DMS153 treated with DMSO at 0.1 percent for 48 hours (cell line): ENCODE measurements at regions not wholly inside any gene's neighbourhood (a gene's known extent, or its start where the extent isn't known, plus 50 kb on each side); places are given as distances from the start of the nearest gene placed in this dataset.
"Not testable (repeated sequence)": the region's sequence is repeated elsewhere in the genome, so short reads cannot be mapped to it uniquely, and the experiment has no call there.

Experiments
- DNase-seq: peaks from one replicate; lab custom pipeline; 2025; ENCODE audit not compliant: unreplicated experiment; lab: John Stamatoyannopoulos, UW

- no peak for DNase-seq
Observed at GRCh38 chr5:62082370-62082801, 223.6 kb upstream of the KIF2A start.

- no peak for DNase-seq
Observed at GRCh38 chr5:62083247-62083646, 222.8 kb upstream of the KIF2A start.

GRCh38 chr5:62083661-62084060 is 222.3 kb upstream of the KIF2A start:
- no peak for DNase-seq

GRCh38 chr5:62084391-62084790 is 221.6 kb upstream of the KIF2A start:
- no peak for DNase-seq

GRCh38 chr5:62090953-62091352 is 215.1 kb upstream of the KIF2A start:
- DNase-seq: no peak

- DNase-seq: no peak
Observed at GRCh38 chr5:62093411-62093810, 212.6 kb upstream of the KIF2A start.

- peak; percentile 20 for DNase-seq
Observed at GRCh38 chr5:62093976-62094375, 212.0 kb upstream of the KIF2A start.

GRCh38 chr5:62097361-62097760 is 208.6 kb upstream of the KIF2A start:
- DNase-seq: no peak

GRCh38 chr5:62100201-62100600 is 205.8 kb upstream of the KIF2A start:
- no peak for DNase-seq

GRCh38 chr5:62103863-62104262 is 202.1 kb upstream of the KIF2A start:
- DNase-seq: not testable (repeated sequence)

GRCh38 chr5:62111428-62111827 is 194.6 kb upstream of the KIF2A start:
- DNase-seq: no peak

GRCh38 chr5:62112689-62113228 is 193.2 kb upstream of the KIF2A start:
- no peak for DNase-seq

GRCh38 chr5:62115014-62115413 is 191.0 kb upstream of the KIF2A start:
- no peak for DNase-seq

GRCh38 chr5:62124266-62124665 is 181.7 kb upstream of the KIF2A start:
- DNase-seq: no peak

- no peak for DNase-seq
Observed at GRCh38 chr5:62126090-62126489, 179.9 kb upstream of the KIF2A start.

GRCh38 chr5:62127098-62127736 is 178.8 kb upstream of the KIF2A start:
- DNase-seq: no peak

GRCh38 chr5:62130107-62130506 is 175.9 kb upstream of the KIF2A start:
- DNase-seq: no peak

GRCh38 chr5:62132276-62132675 is 173.7 kb upstream of the KIF2A start:
- no peak for DNase-seq

GRCh38 chr5:62133426-62133825 is 172.6 kb upstream of the KIF2A start:
- no peak for DNase-seq

- DNase-seq: no peak
Observed at GRCh38 chr5:62134811-62135210, 171.2 kb upstream of the KIF2A start.

- no peak for DNase-seq
Observed at GRCh38 chr5:62137628-62138027, 168.4 kb upstream of the KIF2A start.

GRCh38 chr5:62138607-62139006 is 167.4 kb upstream of the KIF2A start:
- no peak for DNase-seq

GRCh38 chr5:62139741-62140140 is 166.3 kb upstream of the KIF2A start:
- no peak for DNase-seq
